ENCODE measurements at regions not wholly inside any gene's neighbourhood (a gene's known extent, or its start where the extent isn't known, plus 50 kb on each side); places are given as distances from the start of the nearest gene placed in this dataset.

DNA sequence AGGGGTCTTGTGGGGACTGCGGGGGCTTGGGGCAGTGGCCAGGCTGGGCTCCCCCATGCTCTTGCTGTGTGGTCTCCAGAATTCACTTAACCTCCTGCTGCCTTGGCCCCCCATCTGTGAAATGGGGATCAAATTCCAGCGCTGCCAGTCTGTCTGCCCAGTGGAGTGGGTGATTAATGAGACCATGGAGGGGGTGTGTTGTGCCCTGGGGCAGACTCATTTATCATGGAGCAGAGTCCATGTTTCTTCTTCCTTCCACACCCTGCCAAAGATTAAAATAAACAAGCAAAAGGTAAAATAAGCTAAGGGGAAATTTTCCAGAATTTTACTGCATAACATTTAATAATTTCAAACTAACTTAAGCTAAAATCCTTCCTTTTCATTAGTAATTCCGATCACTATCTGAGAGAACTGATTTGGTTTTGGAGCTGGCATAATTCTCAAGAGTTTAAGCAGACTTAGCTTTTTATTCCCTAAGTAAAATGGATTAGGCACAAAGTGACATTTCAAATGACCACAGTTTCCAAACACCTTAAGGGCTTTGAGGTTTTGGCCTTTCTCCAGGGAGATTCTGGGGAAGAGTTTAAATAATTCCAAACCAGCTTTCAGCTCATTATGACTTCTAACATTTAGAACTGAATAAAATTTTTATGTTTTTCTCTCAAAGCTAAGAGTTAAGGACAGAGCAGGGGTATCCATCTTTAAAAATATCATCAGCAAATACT, 211.9 kb downstream of the CXCL12 start:
- no peak for DNase-seq (ENCODE audit: low read depth in 2 of 2)
- TF ChIP-seq, protein P1, sequence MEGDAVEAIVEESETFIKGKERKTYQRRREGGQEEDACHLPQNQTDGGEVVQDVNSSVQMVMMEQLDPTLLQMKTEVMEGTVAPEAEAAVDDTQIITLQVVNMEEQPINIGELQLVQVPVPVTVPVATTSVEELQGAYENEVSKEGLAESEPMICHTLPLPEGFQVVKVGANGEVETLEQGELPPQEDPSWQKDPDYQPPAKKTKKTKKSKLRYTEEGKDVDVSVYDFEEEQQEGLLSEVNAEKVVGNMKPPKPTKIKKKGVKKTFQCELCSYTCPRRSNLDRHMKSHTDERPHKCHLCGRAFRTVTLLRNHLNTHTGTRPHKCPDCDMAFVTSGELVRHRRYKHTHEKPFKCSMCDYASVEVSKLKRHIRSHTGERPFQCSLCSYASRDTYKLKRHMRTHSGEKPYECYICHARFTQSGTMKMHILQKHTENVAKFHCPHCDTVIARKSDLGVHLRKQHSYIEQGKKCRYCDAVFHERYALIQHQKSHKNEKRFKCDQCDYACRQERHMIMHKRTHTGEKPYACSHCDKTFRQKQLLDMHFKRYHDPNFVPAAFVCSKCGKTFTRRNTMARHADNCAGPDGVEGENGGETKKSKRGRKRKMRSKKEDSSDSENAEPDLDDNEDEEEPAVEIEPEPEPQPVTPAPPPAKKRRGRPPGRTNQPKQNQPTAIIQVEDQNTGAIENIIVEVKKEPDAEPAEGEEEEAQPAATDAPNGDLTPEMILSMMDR (IDR thresholded peaks at IDR 0.05; ENCODE audit: low read depth, low read length): no peak
- H3K4me3 ChIP-seq (replicated peaks in 1 of 2; ENCODE audit: low read depth in 2 of 2, low read length in 2 of 2): no peak overlapping the region

DNA sequence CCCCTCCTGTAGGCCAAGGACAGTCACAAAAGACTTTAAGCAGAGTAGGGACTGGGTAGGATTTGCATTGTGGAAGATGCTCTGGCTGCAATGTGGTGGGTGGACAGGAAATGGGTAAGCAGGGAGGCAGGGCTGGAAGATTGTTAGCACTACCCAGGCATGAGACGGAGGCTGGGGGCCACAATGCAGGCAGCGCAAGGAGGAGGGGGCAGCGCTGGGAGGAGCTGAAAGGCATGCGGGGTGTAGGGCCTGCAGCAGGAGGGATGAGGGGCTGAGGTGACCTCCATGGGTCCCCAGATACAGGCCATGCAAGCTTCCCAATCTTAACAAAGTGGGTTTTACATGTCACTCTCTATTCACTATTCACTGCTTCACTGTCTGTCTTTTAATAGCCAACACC, 213.1 kb downstream of the CXCL12 start:
- TF ChIP-seq, protein P1 (IDR thresholded peaks at IDR 0.05; ENCODE audit: low read depth, low read length): no peak
- H3K4me3 ChIP-seq (replicated peaks in 1 of 2; ENCODE audit: low read depth in 2 of 2, low read length in 2 of 2): no peak overlapping the region
- DNase-seq (ENCODE audit: low read depth in 2 of 2): no peak

DNA sequence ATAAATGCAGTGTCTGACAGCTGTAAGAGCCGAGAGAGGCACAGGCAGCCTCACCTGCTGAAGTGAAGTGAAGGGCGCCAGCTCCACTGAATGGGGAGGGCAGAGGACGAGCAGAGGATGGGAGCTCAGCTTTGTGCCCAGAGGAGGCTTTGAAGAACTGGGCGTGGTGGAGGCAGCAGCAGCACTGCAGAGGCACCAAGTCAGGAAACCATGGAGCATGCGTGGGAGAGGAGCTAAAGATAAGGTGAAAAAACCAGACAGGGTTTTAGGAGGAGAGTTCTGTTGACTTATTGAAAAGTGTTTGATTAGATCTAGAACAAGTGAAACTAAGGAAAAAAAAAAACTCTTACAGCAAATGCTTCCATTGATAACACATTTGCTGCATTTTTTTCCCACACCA, 216.4 kb downstream of the CXCL12 start:
- no peak overlapping the region for H3K4me3 ChIP-seq (replicated peaks in 1 of 2; ENCODE audit: low read depth in 2 of 2, low read length in 2 of 2)
- no peak for DNase-seq (ENCODE audit: low read depth in 2 of 2)
- TF ChIP-seq, protein P1 (IDR thresholded peaks at IDR 0.05; ENCODE audit: low read depth, low read length): no peak

DNA sequence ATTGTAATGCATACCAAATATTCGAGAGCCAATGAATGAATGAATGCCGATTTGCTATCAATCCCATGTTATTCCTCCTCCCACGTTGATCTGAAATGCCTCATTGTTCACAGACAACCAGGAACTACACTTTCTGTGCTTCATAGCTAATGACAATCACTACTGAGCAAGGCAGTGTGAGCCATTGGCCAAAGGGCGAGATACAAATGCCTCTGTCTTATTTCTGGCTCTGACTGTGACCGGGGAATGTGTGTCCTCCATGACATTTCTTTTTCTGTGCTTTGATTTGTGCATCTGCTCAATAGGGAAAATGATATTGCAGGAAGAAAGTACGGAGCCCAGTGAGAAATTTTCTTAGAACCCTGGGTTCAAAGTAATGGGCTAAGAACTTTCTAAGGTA, 217.1 kb downstream of the CXCL12 start:
- TF ChIP-seq, protein P1 (IDR thresholded peaks at IDR 0.05; ENCODE audit: low read depth, low read length): no peak
- H3K4me3 ChIP-seq (replicated peaks in 1 of 2; ENCODE audit: low read depth in 2 of 2, low read length in 2 of 2): no peak overlapping the region
- DNase-seq (ENCODE audit: low read depth in 2 of 2): no peak

DNA sequence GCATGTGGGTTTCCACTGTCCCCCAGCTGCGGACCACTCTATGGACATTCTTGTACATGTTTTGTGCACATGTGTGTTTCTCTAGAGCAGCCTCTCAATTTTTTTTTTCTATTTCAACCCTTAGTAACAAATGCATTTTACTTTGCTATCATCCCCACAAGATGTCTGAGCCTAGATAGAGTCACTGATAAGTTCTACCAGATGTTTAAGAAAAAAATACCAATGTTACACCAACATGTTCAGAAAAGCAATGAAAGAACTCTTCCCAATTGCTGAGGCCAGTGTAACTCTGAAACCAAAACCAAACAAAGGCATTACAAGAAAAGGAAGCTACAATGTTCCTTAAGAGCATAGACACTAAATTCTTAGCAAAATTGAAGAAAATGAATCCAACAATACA, 218.5 kb downstream of the CXCL12 start:
- H3K4me3 ChIP-seq (replicated peaks in 1 of 2; ENCODE audit: low read depth in 2 of 2, low read length in 2 of 2): no peak overlapping the region
- TF ChIP-seq, protein P1 (IDR thresholded peaks at IDR 0.05; ENCODE audit: low read depth, low read length): no peak
- no peak for DNase-seq (ENCODE audit: low read depth in 2 of 2)

DNA sequence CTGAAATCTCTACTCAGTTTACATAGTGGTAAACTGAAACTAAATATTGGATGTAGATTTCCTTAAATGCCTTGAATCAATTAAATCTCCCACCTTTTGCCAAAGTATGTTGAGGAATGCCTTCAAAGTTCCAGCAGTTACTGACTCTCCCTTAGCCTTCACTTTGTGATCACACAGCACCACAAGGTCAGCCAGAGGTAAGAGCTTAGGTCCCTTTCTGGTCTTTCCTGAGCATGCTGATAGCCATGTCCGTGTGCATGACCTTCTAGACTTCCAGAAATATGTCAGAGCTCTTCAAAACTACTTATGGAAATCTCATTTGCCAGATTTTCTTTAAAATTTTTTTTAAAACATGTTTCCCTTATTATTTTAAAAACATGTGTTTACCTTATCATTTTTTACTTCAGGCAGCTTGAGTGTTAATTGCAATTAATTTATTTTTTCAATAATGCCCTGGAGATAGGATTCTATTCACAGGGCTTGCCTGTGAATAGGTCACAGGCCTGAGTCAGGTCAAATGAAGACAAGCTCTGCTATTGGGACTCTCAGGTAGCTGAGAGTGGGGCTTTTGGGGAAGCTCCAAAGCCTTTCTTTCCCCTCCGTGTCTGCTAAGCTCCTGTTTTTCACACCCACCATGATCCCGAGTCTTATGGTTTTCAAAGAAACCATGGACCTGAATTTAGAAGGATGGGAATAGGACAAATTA, 220.5 kb downstream of the CXCL12 start:
- TF ChIP-seq, protein P1 (IDR thresholded peaks at IDR 0.05; ENCODE audit: low read depth, low read length): no peak
- DNase-seq (ENCODE audit: low read depth in 2 of 2): no peak
- no peak overlapping the region for H3K4me3 ChIP-seq (replicated peaks in 1 of 2; ENCODE audit: low read depth in 2 of 2, low read length in 2 of 2)

All from cardiac fibroblast (primary cell).